HG03565 (cell line): ENCODE measurements at regions not wholly inside any gene's neighbourhood (a gene's known extent, or its start where the extent isn't known, plus 50 kb on each side); places are given as distances from the start of the nearest gene placed in this dataset.
"Not testable (repeated sequence)": the region's sequence is repeated elsewhere in the genome, so short reads cannot be mapped to it uniquely, and the experiment has no call there.

Source experiments
- ATAC-seq: cut with Tn5 transposase; IDR thresholded peaks from one replicate; pipeline ENCODE4 v1.9.1; 2021; ENCODE audit warnings: mild to moderate bottlenecking, moderate library complexity; ENCODE audit not compliant: unreplicated experiment

- ATAC-seq: not testable (repeated sequence)
Observed at GRCh38 chr2:87424763-87425154, 323.1 kb upstream of the PLGLB2 start.

DNA sequence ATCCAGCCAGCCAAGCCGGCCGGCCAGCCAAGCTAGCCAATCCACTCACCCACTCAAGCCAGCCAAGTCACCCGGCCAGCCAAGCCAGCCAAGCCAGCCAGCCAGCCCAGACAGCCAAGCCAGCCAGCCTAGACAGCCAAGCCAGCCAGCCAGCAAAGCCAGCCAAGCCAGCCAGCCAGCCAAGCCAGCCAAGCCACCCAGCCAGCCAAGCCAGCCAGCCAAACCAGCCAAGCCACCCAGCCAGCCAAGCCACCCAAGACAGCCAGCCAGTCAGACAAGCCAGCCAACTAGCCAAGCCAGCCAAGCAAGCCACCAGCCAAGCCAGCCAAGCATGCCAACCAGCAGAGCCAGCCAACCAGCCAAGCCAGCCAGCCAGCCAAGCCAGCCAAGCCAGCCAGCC is 322.7 kb upstream of the PLGLB2 start:
- ATAC-seq: not testable (repeated sequence)

- not testable (repeated sequence) for ATAC-seq
Observed at GRCh38 chr2:87425717-87426116, 322.2 kb upstream of the PLGLB2 start.

- not testable (repeated sequence) for ATAC-seq
Observed at GRCh38 chr2:87428452-87429130, 319.3 kb upstream of the PLGLB2 start.

DNA sequence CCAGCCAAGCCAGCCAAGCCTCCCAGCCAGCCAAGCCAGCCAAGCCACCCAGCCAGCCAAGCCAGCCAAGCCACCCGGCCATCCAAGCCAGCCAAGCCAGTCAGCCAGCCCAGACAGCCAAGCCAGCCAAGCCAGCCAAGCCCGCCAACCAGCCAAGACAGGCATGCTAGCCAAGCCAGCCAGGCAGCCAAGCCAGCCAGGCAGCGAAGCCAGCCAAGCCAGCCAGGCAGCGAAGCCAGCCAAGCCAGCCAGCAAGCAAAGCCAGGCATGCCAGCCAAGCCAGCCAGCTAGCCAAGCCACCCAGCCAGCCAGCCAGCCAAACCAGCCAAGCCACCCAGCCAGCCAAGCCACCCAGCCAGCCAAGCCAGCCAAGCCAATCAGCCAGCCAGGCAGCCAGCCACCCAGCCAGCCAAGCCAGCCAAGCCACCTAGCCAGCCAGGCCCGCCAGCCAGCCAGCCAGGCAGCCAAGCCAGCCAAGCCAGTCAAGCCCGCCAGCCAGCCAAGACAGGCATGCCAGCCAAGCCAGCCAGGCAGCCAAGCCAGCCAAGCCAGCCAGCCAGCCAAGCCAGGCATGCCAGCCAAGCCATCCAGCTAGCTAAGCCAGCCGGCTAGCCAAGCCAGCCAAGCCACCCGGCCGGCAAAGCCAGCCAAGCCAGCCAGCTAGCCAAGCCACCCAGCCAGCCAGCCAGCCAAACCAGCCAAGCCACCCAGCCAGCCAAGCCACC is 318.5 kb upstream of the PLGLB2 start:
- not testable (repeated sequence) for ATAC-seq

DNA sequence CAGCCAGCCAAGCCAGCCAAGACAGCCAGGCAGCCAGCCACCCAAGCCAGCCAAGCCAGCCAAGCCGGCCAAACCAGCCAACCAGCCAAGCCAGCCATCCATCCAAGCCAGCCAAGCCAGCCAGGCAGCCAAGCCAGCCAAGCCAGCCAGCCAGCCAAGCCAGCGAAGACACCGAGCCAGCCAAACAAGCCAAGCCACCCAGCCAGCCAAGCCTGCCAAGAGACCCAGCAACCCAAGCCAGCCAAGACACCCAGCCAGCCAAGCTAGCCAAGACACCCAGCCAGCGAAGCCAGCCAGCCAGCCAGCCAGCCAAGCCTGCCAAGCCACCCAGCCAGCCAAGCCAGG is 318.0 kb upstream of the PLGLB2 start:
- not testable (repeated sequence) for ATAC-seq

GRCh38 chr2:87431051-87431450 is 316.8 kb upstream of the PLGLB2 start:
- ATAC-seq: not testable (repeated sequence)

DNA sequence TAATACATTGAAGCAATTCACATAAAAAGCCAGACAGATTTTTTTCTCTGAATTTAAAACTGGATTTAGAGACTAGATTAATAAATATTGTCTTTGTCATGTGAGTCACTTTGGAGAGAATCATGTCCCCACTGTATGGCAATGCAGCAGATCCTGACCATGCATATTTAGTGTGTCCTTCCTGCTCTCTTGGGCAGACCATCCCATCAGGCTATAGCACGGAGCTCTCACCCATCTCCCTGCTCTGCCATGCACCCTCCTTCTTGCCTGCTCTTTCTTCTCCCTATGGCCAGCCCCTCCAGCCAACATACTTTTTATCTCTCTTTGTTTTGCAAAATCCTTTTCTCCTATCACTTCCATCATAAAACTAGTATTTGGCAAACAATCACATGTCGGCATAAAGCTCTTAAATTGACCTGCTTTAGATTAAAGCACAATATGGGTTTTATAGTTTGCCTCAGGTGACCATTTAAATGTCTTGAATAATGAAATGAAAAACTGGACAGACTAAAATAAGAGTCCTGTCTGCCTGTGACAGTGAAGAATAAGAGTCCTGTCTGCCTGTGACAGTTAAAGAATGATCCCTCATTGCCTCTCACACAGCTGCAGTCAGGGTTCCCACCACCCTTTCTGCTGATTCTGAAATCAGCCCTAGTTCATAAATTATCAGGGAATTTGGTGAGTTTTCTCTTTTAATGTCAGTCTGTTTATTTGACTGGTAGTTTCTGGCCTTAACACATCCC is 315.0 kb upstream of the PLGLB2 start:
- not testable (repeated sequence) for ATAC-seq

DNA sequence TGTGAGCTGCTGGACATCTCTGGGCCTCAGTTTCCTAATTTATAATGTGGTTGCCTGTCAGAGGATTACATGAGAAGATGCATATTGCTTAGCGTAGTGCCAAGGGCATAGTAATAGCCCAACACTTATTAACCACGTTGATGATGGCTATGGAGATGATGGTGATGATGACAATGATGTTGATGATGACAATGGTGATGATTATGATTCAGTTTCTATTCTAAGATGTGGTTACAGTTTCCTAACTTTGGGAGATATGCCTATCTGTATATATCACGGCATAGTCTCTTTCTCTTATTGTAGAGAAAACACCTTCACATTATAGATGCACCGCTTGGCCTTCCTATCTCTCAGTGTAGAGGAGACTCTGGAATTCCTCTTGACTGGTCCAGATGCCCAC is 311.9 kb upstream of the PLGLB2 start:
- ATAC-seq: not testable (repeated sequence)

DNA sequence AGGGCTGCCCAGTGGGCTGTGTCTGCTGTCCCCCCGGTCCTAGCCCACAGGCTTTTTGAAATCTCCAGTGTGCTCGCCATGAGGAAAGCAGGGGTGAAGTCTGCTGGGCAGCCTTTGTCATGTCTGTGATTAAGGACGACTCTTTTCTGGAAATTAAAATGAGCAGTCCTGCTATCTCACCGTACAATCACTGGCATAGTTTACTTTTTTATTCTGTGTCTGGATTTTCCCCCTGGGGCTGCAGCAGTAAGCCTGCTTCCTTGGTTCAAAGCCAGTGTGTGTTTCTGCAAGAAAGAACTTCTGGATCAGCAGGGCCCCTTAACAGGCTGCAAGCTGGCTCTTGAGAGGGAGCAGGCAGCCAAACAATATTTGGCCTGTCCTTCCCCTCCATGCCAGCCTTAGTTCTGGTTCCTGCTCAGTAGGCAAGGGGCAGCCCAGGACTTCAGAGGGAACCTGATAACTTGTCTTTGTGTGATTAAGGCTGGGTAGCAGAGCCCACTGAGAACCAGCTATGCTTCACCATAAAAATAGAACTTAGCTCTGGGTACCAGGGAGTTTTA is 310.1 kb upstream of the PLGLB2 start:
- ATAC-seq: not testable (repeated sequence)

- not testable (repeated sequence) for ATAC-seq
Observed at GRCh38 chr2:87438780-87439454, 309.0 kb upstream of the PLGLB2 start.

- ATAC-seq: not testable (repeated sequence)
Observed at GRCh38 chr2:87439617-87440204, 308.2 kb upstream of the PLGLB2 start.

GRCh38 chr2:87440650-87441049 is 307.2 kb upstream of the PLGLB2 start:
- not testable (repeated sequence) for ATAC-seq

GRCh38 chr2:87441375-87441774 is 306.5 kb upstream of the PLGLB2 start:
- not testable (repeated sequence) for ATAC-seq

- peak; percentile 94 for ATAC-seq
Observed at GRCh38 chr2:87442983-87443577, 304.8 kb upstream of the PLGLB2 start.

DNA sequence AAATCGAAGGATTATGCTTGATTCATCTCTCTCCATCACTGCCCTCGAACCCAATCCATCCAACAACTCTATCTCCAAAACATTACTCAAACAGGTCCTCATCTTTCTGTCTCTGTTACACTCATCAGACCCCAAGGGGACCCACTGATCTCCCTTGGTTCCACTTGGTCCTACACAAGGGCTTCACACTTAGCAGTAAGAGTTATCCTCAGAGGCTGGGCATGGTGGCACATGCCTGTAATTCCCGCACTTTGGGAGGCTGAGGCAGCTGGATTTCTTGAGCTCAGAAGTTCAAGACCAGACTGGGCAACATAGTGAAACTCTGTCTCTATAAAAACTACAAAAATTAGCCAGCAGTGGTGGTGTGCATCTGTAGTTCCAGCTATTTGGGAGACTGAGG is 302.9 kb upstream of the PLGLB2 start:
- not testable (repeated sequence) for ATAC-seq

DNA sequence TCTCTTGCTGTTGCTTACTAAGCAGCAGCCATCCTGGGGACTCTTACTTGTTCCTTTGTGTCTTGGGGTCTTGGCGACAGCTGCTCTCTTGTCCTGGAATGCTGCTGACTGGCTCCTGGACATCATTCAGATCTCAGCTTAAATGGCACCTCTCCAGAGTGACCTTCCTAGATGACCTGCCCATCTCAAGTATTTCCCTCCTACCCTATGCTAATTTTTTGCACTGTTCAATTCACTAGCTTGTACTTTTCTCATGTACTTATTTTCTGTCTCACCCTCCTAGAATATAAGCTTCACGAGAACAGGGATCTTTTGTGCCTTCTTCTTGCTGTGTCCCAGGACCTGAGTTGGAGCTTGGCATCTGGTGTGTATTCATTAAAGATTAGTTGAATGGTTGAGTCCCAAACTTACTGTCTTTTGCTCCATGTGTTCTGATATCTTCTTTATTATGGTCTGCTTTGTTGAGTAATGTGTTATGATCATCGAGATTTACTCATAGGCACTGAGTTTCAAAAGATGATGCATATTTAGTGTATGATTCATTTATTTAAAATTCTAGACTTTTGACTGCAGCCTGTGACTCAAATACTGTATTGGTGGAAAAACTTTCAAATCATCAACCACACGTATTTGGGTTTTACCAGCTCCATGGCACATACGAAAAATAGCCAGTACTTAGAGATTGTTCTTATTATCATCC is 302.1 kb upstream of the PLGLB2 start:
- ATAC-seq: not testable (repeated sequence)

DNA sequence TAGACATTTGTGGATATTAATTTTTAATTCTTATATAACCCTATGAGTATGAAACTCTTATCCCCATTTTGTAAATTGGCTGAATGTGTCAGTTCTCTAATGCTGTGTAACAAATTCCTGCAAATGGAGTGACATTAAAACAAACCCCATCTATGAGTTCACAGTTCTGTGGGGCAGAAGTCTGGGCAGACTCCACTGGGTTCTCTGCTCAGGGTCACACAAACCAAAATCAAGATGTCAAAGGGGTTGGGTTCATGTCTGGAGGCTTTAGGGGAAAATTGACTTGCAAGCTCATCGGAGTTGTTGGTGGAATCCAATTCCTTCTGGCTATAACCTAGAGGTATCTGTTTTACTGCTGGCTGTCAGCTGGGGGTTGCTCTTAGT is 301.6 kb upstream of the PLGLB2 start:
- not testable (repeated sequence) for ATAC-seq

- not testable (repeated sequence) for ATAC-seq
Observed at GRCh38 chr2:87449462-87449980, 298.4 kb upstream of the PLGLB2 start.
